Thoracic aorta (tissue), 2 donors: ENCODE measurements at regions not wholly inside any gene's neighbourhood (a gene's known extent, or its start where the extent isn't known, plus 50 kb on each side); places are given as distances from the start of the nearest gene placed in this dataset.
"Not testable (repeated sequence)": the region's sequence is repeated elsewhere in the genome, so short reads cannot be mapped to it uniquely, and the experiment has no call there.

Experiments used
- ATAC-seq: fragments of 150-250 bp; one replicate; pipeline ENCODE4 v1.8.0; 2017; ENCODE audit warnings: low read depth; ENCODE audit not compliant: insufficient number of reproducible peaks, low FRiP score
- DNase-seq: peaks from one replicate; pipeline ENCODE4 v3.0.0-alpha.2; 2020; ENCODE audit warnings: low spot score
- H3K27ac ChIP-seq, 2 donors: fragments of 200-600 bp; sonication (generic); 1 replicate in 1 of 2; 2 replicates in 1 of 2; pipeline ENCODE4 v1.5.1; 2016; ENCODE audit warnings: mild to moderate bottlenecking in 2 of 2, moderate library complexity in 2 of 2
- H3K27me3 ChIP-seq: fragments of 200-600 bp; sonication (generic); replicated peaks from 2 replicates; pipeline ENCODE4 v1.6.0; 2016; ENCODE audit warnings: mild to moderate bottlenecking; ENCODE audit not compliant: insufficient read depth
- H3K36me3 ChIP-seq: fragments of 200-600 bp; sonication (generic); one replicate; pipeline ENCODE4 v1.5.1; 2016
- H3K4me1 ChIP-seq, 2 donors: fragments of 200-600 bp; sonication (generic); 1 replicate in 1 of 2; 2 replicates in 1 of 2; pipeline versions ENCODE4 v1.5.1 to v1.6.0; 2016; ENCODE audit warnings: low read depth in 2 of 2, mild to moderate bottlenecking in 1 of 2; ENCODE audit not compliant: control insufficient read depth in 1 of 2
- H3K4me3 ChIP-seq: fragments of 200-600 bp; sonication (generic); 2 replicates; pipeline ENCODE4 v1.5.1; 2016; ENCODE audit warnings: mild to moderate bottlenecking
- H3K9me3 ChIP-seq: fragments of 200-600 bp; sonication (generic); 2 replicates; pipeline ENCODE4 v1.5.1; 2016
- TF ChIP-seq, protein P1 (sequence below): fragments of 200-600 bp; sonication (generic); IDR thresholded peaks from one replicate; pipeline ENCODE4 v1.5.1; 2019; ENCODE audit warnings: antibody characterized with exemption

DNA sequence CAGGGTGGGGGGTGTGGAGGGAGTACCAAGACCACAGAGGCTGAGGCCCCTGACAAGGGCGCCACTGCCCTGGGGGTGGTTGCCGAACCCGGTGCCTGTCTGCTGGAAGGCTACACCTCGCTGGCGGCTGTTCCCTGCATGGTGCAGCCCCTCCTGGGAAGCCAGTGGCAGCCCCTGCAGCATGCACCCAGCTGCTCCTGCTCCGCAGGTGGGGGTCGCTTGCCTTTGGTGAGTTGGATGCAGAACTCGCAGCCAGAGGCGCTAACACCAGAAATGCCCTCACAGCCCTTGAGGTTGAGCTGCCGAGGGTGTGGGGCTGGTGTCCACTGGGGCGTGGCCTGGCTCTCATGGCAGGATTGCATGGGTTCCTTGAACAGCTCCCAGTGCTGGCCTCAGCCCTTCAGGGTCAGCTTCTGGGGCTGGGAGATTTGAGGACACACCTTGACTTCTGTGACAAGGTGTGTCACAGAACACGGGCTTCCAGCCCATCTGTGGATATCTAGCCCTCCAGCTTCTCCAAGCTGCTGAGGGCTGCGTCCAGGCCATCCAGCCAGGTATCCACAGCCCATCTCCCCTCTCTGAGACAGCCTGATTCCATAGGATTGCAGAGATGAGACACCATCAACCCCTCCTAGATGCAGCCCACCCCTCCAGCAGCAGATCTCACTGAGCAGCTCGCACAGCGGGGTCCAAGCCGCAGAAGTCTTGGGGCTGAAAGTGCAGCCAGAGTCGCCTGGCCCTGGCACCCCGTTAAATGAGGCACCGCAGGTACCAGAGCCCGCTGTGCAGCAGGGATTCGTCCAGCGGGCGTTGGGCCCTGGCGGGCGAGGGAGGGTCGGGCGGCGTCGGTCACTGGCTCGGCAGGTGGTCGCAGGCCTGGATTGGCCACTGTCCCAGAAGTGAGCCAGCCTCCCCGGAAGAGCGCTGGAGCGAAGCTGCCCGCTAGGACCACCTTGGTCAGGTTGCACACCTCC, 586.3 kb downstream of the KCNJ18 start:
- Histone ChIP-seq H3K27ac (no peak overlapping the region), H3K4me1 (no peaks in the 10 kb centered on the region), H3K27me3 (no peaks in the 10 kb centered on the region), H3K4me3 (no peak overlapping the region), H3K9me3 (no peaks in the 10 kb centered on the region), H3K36me3 (no peaks in the 10 kb centered on the region)
- ATAC-seq (no peak), DNase-seq (no peak)
- TF ChIP-seq, protein P1, sequence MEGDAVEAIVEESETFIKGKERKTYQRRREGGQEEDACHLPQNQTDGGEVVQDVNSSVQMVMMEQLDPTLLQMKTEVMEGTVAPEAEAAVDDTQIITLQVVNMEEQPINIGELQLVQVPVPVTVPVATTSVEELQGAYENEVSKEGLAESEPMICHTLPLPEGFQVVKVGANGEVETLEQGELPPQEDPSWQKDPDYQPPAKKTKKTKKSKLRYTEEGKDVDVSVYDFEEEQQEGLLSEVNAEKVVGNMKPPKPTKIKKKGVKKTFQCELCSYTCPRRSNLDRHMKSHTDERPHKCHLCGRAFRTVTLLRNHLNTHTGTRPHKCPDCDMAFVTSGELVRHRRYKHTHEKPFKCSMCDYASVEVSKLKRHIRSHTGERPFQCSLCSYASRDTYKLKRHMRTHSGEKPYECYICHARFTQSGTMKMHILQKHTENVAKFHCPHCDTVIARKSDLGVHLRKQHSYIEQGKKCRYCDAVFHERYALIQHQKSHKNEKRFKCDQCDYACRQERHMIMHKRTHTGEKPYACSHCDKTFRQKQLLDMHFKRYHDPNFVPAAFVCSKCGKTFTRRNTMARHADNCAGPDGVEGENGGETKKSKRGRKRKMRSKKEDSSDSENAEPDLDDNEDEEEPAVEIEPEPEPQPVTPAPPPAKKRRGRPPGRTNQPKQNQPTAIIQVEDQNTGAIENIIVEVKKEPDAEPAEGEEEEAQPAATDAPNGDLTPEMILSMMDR: no peak

DNA sequence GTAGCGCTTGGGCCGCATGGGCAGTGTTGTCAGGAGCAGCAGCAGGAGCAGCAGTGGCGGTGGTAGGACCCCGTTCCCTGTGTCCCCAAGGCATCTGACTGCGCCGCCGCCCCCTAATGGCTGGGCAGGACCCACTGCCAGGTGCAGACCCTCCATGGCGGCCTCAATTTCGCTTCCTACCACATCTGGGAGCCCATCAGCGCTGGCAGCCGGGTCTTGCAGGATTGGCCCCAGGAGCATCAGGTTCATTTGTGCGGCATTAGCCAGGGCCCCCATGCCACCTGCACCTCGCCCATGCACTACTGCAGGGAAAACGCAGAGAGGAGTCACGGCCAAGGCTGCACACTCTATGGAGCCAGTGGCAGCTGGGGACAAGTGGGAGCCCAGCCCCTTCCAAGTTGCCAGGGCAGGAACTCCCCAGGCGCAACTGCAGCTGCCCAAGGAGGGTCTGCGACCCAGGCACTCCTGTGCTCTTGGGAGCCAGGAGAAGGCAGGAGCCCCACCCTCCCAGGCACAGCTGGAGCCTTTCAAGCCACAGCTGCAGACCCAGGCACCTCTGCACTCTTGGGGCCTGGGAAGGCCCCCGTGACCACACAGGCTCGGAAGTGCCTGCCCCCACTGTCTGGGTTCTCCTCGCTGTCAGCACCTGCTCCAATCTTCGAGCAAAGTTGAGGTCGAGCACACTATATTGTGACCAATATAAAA, 594.2 kb downstream of the KCNJ18 start:
- H3K9me3 ChIP-seq: no peaks in the 10 kb centered on the region
- H3K27me3 ChIP-seq: no peaks in the 10 kb centered on the region
- TF ChIP-seq, protein P1: no peak
- H3K4me1 ChIP-seq: no peaks in the 10 kb centered on the region
- no peak overlapping the region for H3K4me3 ChIP-seq
- DNase-seq: no peak
- ATAC-seq: no peak
- H3K27ac ChIP-seq: no peak overlapping the region
- no peaks in the 10 kb centered on the region for H3K36me3 ChIP-seq

DNA sequence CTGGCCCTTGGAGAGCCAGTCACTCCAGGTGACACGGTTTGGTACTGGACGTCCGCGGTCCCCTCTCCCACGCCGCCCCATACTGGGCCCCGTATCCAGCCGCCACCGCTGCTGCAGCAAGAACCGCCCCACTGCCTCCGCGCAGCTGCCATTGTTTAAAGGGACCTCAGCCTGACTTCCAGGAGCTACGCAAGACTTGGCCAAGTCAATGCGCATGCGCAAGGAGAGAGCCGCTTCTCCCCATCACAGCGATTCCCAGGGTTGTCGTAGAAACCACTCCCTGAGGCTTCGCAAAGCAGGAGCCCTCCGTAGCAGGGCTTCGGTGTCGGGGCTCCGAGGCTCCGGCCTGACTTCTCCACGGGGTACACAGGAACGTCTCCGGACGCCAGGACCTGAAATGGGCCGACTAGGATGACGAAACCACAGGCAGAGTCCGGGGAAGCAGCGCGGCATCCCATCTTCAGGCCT, 606.2 kb downstream of the KCNJ18 start:
- H3K4me1 ChIP-seq, H3K4me3 ChIP-seq, ATAC-seq, DNase-seq, H3K27ac ChIP-seq, H3K9me3 ChIP-seq, H3K27me3 ChIP-seq, H3K36me3 ChIP-seq: not testable (repeated sequence)

DNA sequence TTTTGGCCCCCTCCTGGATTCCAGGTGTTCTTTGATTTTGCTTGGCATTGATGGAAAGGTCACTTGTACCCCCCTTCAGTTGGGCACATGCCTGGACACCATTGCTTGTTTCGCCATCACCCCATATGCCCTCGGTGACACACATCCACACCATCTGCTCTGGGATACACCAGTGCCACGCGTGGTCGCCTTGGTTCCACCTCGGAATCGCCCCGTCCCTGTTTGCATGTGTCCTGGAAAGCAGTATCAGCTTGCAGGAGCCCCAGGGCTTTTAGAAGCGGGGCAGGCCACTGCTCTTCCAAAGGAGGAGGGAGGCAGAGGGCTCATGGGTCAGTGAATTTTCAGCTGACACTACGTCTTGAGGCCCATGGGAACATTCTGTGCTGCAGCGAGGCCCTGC, 607.9 kb downstream of the KCNJ18 start:
- ATAC-seq (no peak), DNase-seq (no peak)
- Histone ChIP-seq H3K4me1 (no peaks in the 10 kb centered on the region), H3K9me3 (no peaks in the 10 kb centered on the region), H3K4me3 (no peak overlapping the region), H3K27me3 (no peaks in the 10 kb centered on the region), H3K36me3 (no peaks in the 10 kb centered on the region), H3K27ac (no peak overlapping the region)
- TF ChIP-seq, protein P1: no peak

DNA sequence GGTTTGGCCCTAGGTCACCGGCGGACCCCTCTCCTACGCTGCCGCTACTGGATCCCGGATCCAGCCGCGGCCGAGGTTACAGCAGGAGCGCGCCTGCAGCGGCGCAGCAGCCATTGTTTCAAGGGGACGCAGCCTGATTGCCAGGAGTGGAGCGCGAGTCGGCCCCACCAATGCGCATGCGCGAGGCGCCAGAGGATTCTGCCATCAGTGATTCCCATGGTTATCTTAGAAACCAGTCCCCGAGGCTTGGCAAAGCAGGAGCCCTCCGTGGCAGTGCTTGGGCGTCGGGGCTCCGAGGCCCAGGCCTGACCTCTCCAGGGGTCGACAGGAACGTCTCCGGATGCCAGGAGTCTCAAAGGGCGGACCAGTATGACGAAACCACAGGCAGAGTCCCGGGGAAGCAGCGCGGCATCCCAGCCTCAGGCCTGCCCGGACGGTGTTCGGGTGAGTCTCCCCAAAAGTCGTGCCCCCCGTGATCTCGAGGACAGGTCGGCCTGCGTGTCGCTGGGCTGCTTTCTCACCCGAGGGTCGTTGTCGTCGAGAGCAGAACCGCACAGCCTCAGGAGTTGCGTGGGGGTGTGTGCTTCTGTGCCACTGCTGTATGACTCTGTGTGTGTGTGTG, 608.5 kb downstream of the KCNJ18 start:
- TF ChIP-seq, protein P1: no peak
- Histone ChIP-seq H3K27ac (no peak overlapping the region), H3K4me1 (no peaks in the 10 kb centered on the region), H3K27me3 (no peaks in the 10 kb centered on the region), H3K9me3 (no peaks in the 10 kb centered on the region), H3K36me3 (no peaks in the 10 kb centered on the region), H3K4me3 (no peak overlapping the region)
- DNase-seq (no peak), ATAC-seq (no peak)
